ENCODE measurements at regions not wholly inside any gene's neighbourhood (a gene's known extent, or its start where the extent isn't known, plus 50 kb on each side); places are given as distances from the start of the nearest gene placed in this dataset.

GRCh38 chr4:178311997-178312396 is 869.8 kb upstream of the AGA start:
- in situ Hi-C loops (cut with MboI), result no loop called here
- Histone ChIP-seq H3K4me1 (ENCODE audit: control insufficient read depth, insufficient read depth, low read length) (no peaks in the 10 kb centered on the region), H3K27ac (ENCODE audit: control insufficient read depth, insufficient read depth) (no peak overlapping the region), H3K79me2 (ENCODE audit: control insufficient read depth, insufficient read depth, low read length) (no peaks in the 10 kb centered on the region), H3K4me2 (ENCODE audit: control insufficient read depth, insufficient read depth) (no peak overlapping the region), H3K9me3 (replicated peaks; ENCODE audit: control insufficient read depth, insufficient read depth, low read length) (no peaks in the 10 kb centered on the region), H4K20me1 (ENCODE audit: control insufficient read depth, insufficient read depth) (no peaks in the 10 kb centered on the region), H3K27me3 (replicated peaks in 1 of 2; ENCODE audit: control insufficient read depth in 2 of 2, insufficient read depth in 2 of 2, low read length in 1 of 2) (no peaks in the 10 kb centered on the region), H3K4me3 (no peak overlapping the region), H3K9ac (ENCODE audit: control insufficient read depth, insufficient read depth, low read length) (no peak overlapping the region), H2AFZ (ENCODE audit: control insufficient read depth, low read depth, low read length) (no peak overlapping the region), H3K36me3 (ENCODE audit: control insufficient read depth in 2 of 2, insufficient read depth in 2 of 2, low read length in 1 of 2) (no peaks in the 10 kb centered on the region)
- WGBS (ENCODE audit: insufficient coverage, insufficient replicate concordance, low lambda C conversion rate, missing lambda C conversion rate), result 0% methylated on average over 2 of the region's 2 CpGs
- FAIRE-seq (no peak), DNase-seq (ENCODE audit: low read depth, low spot score) (no peak), ATAC-seq (no peak)
- ChIA-PET CTCF (interaction anchor here (0.5 to 1.1 kb wide), 2 partner anchors 29 to 305 kb away, joined by 3 to 4 read pairs; no protein-coding TSS in a partner anchor), SMC1A (ENCODE audit: uncharacterized antibody, unreplicated experiment) (no interaction called here), POLR2A (no interaction called here), RAD21 (ENCODE audit: unreplicated experiment) (no interaction called here)
- TF ChIP-seq CTCF (IDR thresholded peaks at IDR 0.05 in 2 of 3, conservative IDR thresholded peaks at IDR 0.05 in 1 of 3; ENCODE audit: control insufficient read depth in 2 of 3, extremely low read depth in 1 of 3, insufficient read depth in 1 of 3, low read depth in 3 of 3, low read length in 3 of 3), result no peak
- no peak for TF ChIP-seq IKZF2 (IDR thresholded peaks at IDR 0.05)
- TF ChIP-seq NFYB (IDR thresholded peaks at IDR 0.05; ENCODE audit: insufficient read depth, low read depth, low read length), result no peak
- no peak for TF ChIP-seq YBX1 (IDR thresholded peaks at IDR 0.05)
- TF ChIP-seq PKNOX1 (IDR thresholded peaks at IDR 0.05), result no peak
- no peak for TF ChIP-seq STAT1 (conservative IDR thresholded peaks at IDR 0.05)
- no peak for TF ChIP-seq BCLAF1 (IDR thresholded peaks at IDR 0.05)
- no TSS peak for BruUV-seq (replicated peaks)
- intact Hi-C loops (cut with micrococcal nuclease; ENCODE audit: unreplicated experiment), result no loop called here

Measured in GM12878 (cell line).